ENCODE measurements at regions not wholly inside any gene's neighbourhood (a gene's known extent, or its start where the extent isn't known, plus 50 kb on each side); places are given as distances from the start of the nearest gene placed in this dataset.

- H3K27ac ChIP-seq (ENCODE audit: low read depth in 1 of 2, low read length in 2 of 2): no peak overlapping the region
- H3K27me3 ChIP-seq (ENCODE audit: control insufficient read depth in 4 of 4, insufficient read depth in 4 of 4, low read length in 3 of 4): no peaks in the 10 kb centered on the region
- TF ChIP-seq RXRA (IDR thresholded peaks at IDR 0.05) (no peak), GABPA (IDR thresholded peaks at IDR 0.05 in 1 of 2, conservative IDR thresholded peaks at IDR 0.05 in 1 of 2) (no peak), HNF4G (IDR thresholded peaks at IDR 0.05) (no peak), FOXA1 (IDR thresholded peaks at IDR 0.05) (no peak), EGR1 (IDR thresholded peaks at IDR 0.05; ENCODE audit: low read depth in 2 of 2) (no peak), JUND (IDR thresholded peaks at IDR 0.05) (no peak), NR2F2 (IDR thresholded peaks at IDR 0.05) (no peak), ATF3 (IDR thresholded peaks at IDR 0.05) (no peak), RAD21 (IDR thresholded peaks at IDR 0.05) (no peak), TAF1 (conservative IDR thresholded peaks at IDR 0.05) (no peak), HNF4A (conservative IDR thresholded peaks at IDR 0.05) (no peak), SP1 (IDR thresholded peaks at IDR 0.05) (no peak), YY1 (IDR thresholded peaks at IDR 0.05) (no peak), FOXA2 (IDR thresholded peaks at IDR 0.05) (no peak)
- TF ChIP-seq, protein P1, sequence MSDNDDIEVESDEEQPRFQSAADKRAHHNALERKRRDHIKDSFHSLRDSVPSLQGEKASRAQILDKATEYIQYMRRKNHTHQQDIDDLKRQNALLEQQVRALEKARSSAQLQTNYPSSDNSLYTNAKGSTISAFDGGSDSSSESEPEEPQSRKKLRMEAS (IDR thresholded peaks at IDR 0.05): no peak
- TF ChIP-seq, protein P2, sequence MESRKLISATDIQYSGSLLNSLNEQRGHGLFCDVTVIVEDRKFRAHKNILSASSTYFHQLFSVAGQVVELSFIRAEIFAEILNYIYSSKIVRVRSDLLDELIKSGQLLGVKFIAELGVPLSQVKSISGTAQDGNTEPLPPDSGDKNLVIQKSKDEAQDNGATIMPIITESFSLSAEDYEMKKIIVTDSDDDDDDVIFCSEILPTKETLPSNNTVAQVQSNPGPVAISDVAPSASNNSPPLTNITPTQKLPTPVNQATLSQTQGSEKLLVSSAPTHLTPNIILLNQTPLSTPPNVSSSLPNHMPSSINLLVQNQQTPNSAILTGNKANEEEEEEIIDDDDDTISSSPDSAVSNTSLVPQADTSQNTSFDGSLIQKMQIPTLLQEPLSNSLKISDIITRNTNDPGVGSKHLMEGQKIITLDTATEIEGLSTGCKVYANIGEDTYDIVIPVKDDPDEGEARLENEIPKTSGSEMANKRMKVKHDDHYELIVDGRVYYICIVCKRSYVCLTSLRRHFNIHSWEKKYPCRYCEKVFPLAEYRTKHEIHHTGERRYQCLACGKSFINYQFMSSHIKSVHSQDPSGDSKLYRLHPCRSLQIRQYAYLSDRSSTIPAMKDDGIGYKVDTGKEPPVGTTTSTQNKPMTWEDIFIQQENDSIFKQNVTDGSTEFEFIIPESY (IDR thresholded peaks at IDR 0.05): no peak
- TF ChIP-seq, protein P3, sequence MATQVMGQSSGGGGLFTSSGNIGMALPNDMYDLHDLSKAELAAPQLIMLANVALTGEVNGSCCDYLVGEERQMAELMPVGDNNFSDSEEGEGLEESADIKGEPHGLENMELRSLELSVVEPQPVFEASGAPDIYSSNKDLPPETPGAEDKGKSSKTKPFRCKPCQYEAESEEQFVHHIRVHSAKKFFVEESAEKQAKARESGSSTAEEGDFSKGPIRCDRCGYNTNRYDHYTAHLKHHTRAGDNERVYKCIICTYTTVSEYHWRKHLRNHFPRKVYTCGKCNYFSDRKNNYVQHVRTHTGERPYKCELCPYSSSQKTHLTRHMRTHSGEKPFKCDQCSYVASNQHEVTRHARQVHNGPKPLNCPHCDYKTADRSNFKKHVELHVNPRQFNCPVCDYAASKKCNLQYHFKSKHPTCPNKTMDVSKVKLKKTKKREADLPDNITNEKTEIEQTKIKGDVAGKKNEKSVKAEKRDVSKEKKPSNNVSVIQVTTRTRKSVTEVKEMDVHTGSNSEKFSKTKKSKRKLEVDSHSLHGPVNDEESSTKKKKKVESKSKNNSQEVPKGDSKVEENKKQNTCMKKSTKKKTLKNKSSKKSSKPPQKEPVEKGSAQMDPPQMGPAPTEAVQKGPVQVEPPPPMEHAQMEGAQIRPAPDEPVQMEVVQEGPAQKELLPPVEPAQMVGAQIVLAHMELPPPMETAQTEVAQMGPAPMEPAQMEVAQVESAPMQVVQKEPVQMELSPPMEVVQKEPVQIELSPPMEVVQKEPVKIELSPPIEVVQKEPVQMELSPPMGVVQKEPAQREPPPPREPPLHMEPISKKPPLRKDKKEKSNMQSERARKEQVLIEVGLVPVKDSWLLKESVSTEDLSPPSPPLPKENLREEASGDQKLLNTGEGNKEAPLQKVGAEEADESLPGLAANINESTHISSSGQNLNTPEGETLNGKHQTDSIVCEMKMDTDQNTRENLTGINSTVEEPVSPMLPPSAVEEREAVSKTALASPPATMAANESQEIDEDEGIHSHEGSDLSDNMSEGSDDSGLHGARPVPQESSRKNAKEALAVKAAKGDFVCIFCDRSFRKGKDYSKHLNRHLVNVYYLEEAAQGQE (IDR thresholded peaks at IDR 0.05): no peak
- TF ChIP-seq, protein P4, sequence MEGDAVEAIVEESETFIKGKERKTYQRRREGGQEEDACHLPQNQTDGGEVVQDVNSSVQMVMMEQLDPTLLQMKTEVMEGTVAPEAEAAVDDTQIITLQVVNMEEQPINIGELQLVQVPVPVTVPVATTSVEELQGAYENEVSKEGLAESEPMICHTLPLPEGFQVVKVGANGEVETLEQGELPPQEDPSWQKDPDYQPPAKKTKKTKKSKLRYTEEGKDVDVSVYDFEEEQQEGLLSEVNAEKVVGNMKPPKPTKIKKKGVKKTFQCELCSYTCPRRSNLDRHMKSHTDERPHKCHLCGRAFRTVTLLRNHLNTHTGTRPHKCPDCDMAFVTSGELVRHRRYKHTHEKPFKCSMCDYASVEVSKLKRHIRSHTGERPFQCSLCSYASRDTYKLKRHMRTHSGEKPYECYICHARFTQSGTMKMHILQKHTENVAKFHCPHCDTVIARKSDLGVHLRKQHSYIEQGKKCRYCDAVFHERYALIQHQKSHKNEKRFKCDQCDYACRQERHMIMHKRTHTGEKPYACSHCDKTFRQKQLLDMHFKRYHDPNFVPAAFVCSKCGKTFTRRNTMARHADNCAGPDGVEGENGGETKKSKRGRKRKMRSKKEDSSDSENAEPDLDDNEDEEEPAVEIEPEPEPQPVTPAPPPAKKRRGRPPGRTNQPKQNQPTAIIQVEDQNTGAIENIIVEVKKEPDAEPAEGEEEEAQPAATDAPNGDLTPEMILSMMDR (IDR thresholded peaks at IDR 0.05; ENCODE audit: low read depth, low read length, missing input control): no peak
- no peak overlapping the region for H3K4me3 ChIP-seq (ENCODE audit: low read depth in 1 of 3, low read length in 3 of 3)
- 82% methylated on average over 22 of the region's 22 CpGs for WGBS
- H3K9me3 ChIP-seq (ENCODE audit: control insufficient read depth in 4 of 4, low read length in 3 of 4): no peaks in the 10 kb centered on the region
- DNase-seq (ENCODE audit: low spot score): peak; percentile 26
- H3K9ac ChIP-seq (ENCODE audit: low read depth in 1 of 2, low read length in 2 of 2): no peak overlapping the region
- no peaks in the 10 kb centered on the region for H3K36me3 ChIP-seq (ENCODE audit: control insufficient read depth in 4 of 4, insufficient read depth in 3 of 4, low read depth in 1 of 4, low read length in 3 of 4)
- H3K4me1 ChIP-seq (ENCODE audit: control insufficient read depth in 4 of 4, insufficient read depth in 4 of 4, low read length in 3 of 4): no peaks in the 10 kb centered on the region
Observed at GRCh38 chr2:10500601-10501361, 52.7 kb upstream of the ODC1 start.
